IMR-90 (cell line): ENCODE measurements at regions not wholly inside any gene's neighbourhood (a gene's known extent, or its start where the extent isn't known, plus 50 kb on each side); places are given as distances from the start of the nearest gene placed in this dataset.
A peak's percentile ranks its signal among the peaks of the same experiment; 100 is the strongest.

Experiments
- ATAC-seq: fragments of 200-7000 bp; cut with Tn5 transposase; 2 replicates; pipeline ENCODE4 v1.9.1; 2020; ENCODE audit warnings: low read depth, mild to moderate bottlenecking, moderate library complexity
- BruUV-seq: library from RNA; stranded (reverse); fragments of 400-500 nt; replicated peaks from 2 replicates; lab custom pipeline; 2021; lab: Mats Ljungman, UMichigan
- CTCF ChIA-PET: fragments of 300-600 bp; formaldehyde crosslinking; extraction: SDS; loops from one replicate; lab custom pipeline; 2021; ENCODE audit warnings: antibody characterized with exemption; lab: Yijun Ruan, JAX
- POLR2A ChIA-PET: fragments of 300-600 bp; sonication (Branson Sonifier 250); formaldehyde crosslinking; loops from one replicate; lab custom pipeline; 2022; ENCODE audit warnings: antibody characterized with exemption; ENCODE audit not compliant: unreplicated experiment; lab: Charles Lee
- DNase-seq: peaks from one replicate; pipeline ENCODE4 v3.0.0; 2013
- H2AFZ ChIP-seq: replicated peaks from 2 replicates; pipeline ENCODE3; 2013; ENCODE audit warnings: low read length, mild to moderate bottlenecking; ENCODE audit not compliant: poor library complexity
- H2AK5ac ChIP-seq: 2 replicates; pipeline ENCODE4 v1.6.1; 2013; ENCODE audit warnings: low read depth, low read length, inconsistent platforms
- H2AK9ac ChIP-seq: replicated peaks from 2 replicates; pipeline ENCODE3; 2013; ENCODE audit warnings: mild to moderate bottlenecking, low read depth, low read length, moderate library complexity; ENCODE audit not compliant: poor library complexity
- H2BK120ac ChIP-seq: 2 replicates; pipeline ENCODE4 v1.6.1; 2013; ENCODE audit warnings: low read depth, low read length, inconsistent platforms
- H2BK15ac ChIP-seq: 3 replicates; pipeline ENCODE4 v1.6.1; 2013; ENCODE audit warnings: low read depth, low read length, inconsistent platforms
- H2BK20ac ChIP-seq: 2 replicates; pipeline ENCODE4 v1.6.1; 2013; ENCODE audit warnings: low read depth, mild to moderate bottlenecking, inconsistent platforms, low read length, moderate library complexity
- H2BK5ac ChIP-seq: 2 replicates; pipeline ENCODE4 v1.6.1; 2013; ENCODE audit warnings: mild to moderate bottlenecking, low read depth, low read length, inconsistent platforms; ENCODE audit not compliant: poor library complexity, severe bottlenecking
- H3K14ac ChIP-seq: replicated peaks from 2 replicates; pipeline ENCODE4 v1.6.1; 2013; ENCODE audit warnings: low read depth, low read length, inconsistent platforms
- H3K18ac ChIP-seq: 2 replicates; pipeline ENCODE4 v1.6.1; 2013; ENCODE audit warnings: low read depth, low read length, control low read depth
- H3K23ac ChIP-seq: 2 replicates; pipeline ENCODE4 v1.6.1; 2013; ENCODE audit warnings: low read depth, low read length, inconsistent platforms
- H3K27ac ChIP-seq: 2 replicates; pipeline ENCODE4 v1.5.1; 2013; ENCODE audit warnings: mild to moderate bottlenecking, control low read depth, low read length; ENCODE audit not compliant: insufficient read depth
- H3K27me3 ChIP-seq: 2 replicates; pipeline ENCODE4 v1.6.1; 2013; ENCODE audit warnings: low read length; ENCODE audit not compliant: control insufficient read depth, insufficient read depth
- H3K36me3 ChIP-seq: 2 replicates; pipeline ENCODE4 v1.6.1; 2013; ENCODE audit warnings: low read length, mixed read lengths; ENCODE audit not compliant: control insufficient read depth, insufficient read depth
- H3K4ac ChIP-seq: 2 replicates; pipeline ENCODE4 v1.6.1; 2013; ENCODE audit warnings: low read depth, low read length, inconsistent platforms
- H3K4me1 ChIP-seq: 2 replicates; pipeline ENCODE4 v1.6.1; 2013; ENCODE audit warnings: low read length, mixed read lengths; ENCODE audit not compliant: control insufficient read depth, insufficient read depth
- H3K4me2 ChIP-seq: 2 replicates; pipeline ENCODE4 v1.6.1; 2013; ENCODE audit warnings: low read depth, mild to moderate bottlenecking, control low read depth, low read length, moderate library complexity
- H3K4me3 ChIP-seq: 2 replicates; pipeline ENCODE4 v1.5.1; 2013; ENCODE audit warnings: low read depth, mild to moderate bottlenecking, control low read depth, low read length, moderate library complexity; ENCODE audit not compliant: insufficient read depth
- H3K56ac ChIP-seq: 2 replicates; pipeline ENCODE4 v1.6.1; 2013; ENCODE audit warnings: low read length, inconsistent platforms; ENCODE audit not compliant: insufficient read depth; ENCODE audit errors: extremely low read depth
- H3K79me1 ChIP-seq, 2 experiments: 2 replicates each; pipeline ENCODE4 v1.6.1; 2013; ENCODE audit warnings: low read length in 2 of 2, inconsistent platforms in 1 of 2, low read depth in 1 of 2
- H3K9ac ChIP-seq: 2 replicates; pipeline ENCODE4 v1.6.1; 2013; ENCODE audit warnings: low read depth, low read length, control low read depth
- H3K9me1 ChIP-seq: 2 replicates; pipeline ENCODE4 v1.6.1; 2013; ENCODE audit warnings: low read length, inconsistent platforms; ENCODE audit not compliant: insufficient read depth
- H3K9me3 ChIP-seq: 2 replicates; pipeline ENCODE4 v1.6.1; 2013; ENCODE audit warnings: low read length; ENCODE audit not compliant: control insufficient read depth, insufficient read depth
- H4K20me1 ChIP-seq: 2 replicates; pipeline ENCODE4 v1.6.1; 2013; ENCODE audit warnings: low read length, inconsistent platforms; ENCODE audit not compliant: insufficient read depth
- H4K5ac ChIP-seq: 2 replicates; pipeline ENCODE4 v1.6.1; 2013; ENCODE audit warnings: mild to moderate bottlenecking, low read depth, low read length, control low read depth
- H4K8ac ChIP-seq, 2 experiments: 2 replicates each; pipeline ENCODE4 v1.6.1; 2013; ENCODE audit warnings: low read depth in 2 of 2, low read length in 2 of 2, control low read depth in 1 of 2, inconsistent platforms in 1 of 2
- H4K91ac ChIP-seq: 2 replicates; pipeline ENCODE4 v1.6.1; 2013; ENCODE audit warnings: low read depth, low read length, inconsistent platforms; ENCODE audit not compliant: insufficient read depth
- BHLHE40 ChIP-seq: fragments of 150-350 bp; IDR thresholded peaks from 2 replicates; pipeline ENCODE4 v1.6.1; 2016; ENCODE audit warnings: mild to moderate bottlenecking, low read depth, low read length
- CEBPB ChIP-seq: IDR thresholded peaks from 2 replicates; pipeline ENCODE4 v1.6.1; 2012; ENCODE audit warnings: low read depth, low read length, improper control_type of control experiment
- CHD1 ChIP-seq: IDR thresholded peaks from 2 replicates; pipeline ENCODE4 v1.6.1; 2012; ENCODE audit warnings: low read depth, low read length, improper control_type of control experiment
- FOS ChIP-seq: fragments of 150-350 bp; IDR thresholded peaks from 2 replicates; pipeline ENCODE4 v1.6.1; 2016; ENCODE audit warnings: low read depth, low read length
- MAFK ChIP-seq: IDR thresholded peaks from 2 replicates; pipeline ENCODE4 v1.6.1; 2012; ENCODE audit warnings: low read depth, low read length, improper control_type of control experiment
- MAZ ChIP-seq: IDR thresholded peaks from 2 replicates; pipeline ENCODE4 v1.6.1; 2012; ENCODE audit warnings: low read depth, mild to moderate bottlenecking, low read length, improper control_type of control experiment, moderate library complexity, borderline replicate concordance
- MXI1 ChIP-seq: IDR thresholded peaks from 2 replicates; pipeline ENCODE4 v1.6.1; 2012; ENCODE audit warnings: low read depth, mild to moderate bottlenecking, low read length, moderate library complexity, borderline replicate concordance
- NFE2L2 ChIP-seq: fragments of 150-350 bp; IDR thresholded peaks from 2 replicates; pipeline ENCODE4 v1.6.1; 2016; ENCODE audit warnings: low read depth, mild to moderate bottlenecking, low read length
- POLR2A ChIP-seq: IDR thresholded peaks from 2 replicates; pipeline ENCODE4 v1.6.1; 2012; ENCODE audit warnings: mild to moderate bottlenecking, low read depth, low read length
- RAD21 ChIP-seq: IDR thresholded peaks from 2 replicates; pipeline ENCODE4 v1.6.1; 2012; ENCODE audit warnings: low read length, improper control_type of control experiment
- RCOR1 ChIP-seq: IDR thresholded peaks from 2 replicates; pipeline ENCODE4 v1.6.1; 2012; ENCODE audit warnings: mild to moderate bottlenecking, low read length, improper control_type of control experiment; ENCODE audit not compliant: insufficient replicate concordance
- RFX5 ChIP-seq: IDR thresholded peaks from 2 replicates; pipeline ENCODE4 v1.8.0; 2012; ENCODE audit warnings: low read depth, mild to moderate bottlenecking, low read length, moderate library complexity
- SMC3 ChIP-seq: fragments of 150-350 bp; IDR thresholded peaks from 2 replicates; pipeline ENCODE4 v1.6.1; 2016; ENCODE audit warnings: low read depth, mild to moderate bottlenecking, antibody characterized with exemption, low read length, moderate library complexity
- WGBS, 2 experiments: methylation state at CpG; one replicate each; pipeline versions ENCODE4 v1.1.5 to v1.1.7; 2013; ENCODE audit warnings: missing lambda C conversion rate in 2 of 2; ENCODE audit not compliant: insufficient read length in 1 of 2; ENCODE audit errors: extremely low coverage in 2 of 2; 5-methylcytosine and 5-hydroxymethylcytosine counted together
- dilution Hi-C: fragments of 300-500 bp; cut with HindIII; formaldehyde crosslinking; loops from one replicate; pipeline ENCODE4 v1.14.3; 2018; ENCODE audit warnings: low sequenced_read_pairs; ENCODE audit not compliant: unreplicated experiment
- in situ Hi-C: fragments of 300-500 bp; cut with MboI; formaldehyde crosslinking; loops from 3 replicates; pipeline ENCODE4 v1.14.3; 2019; ENCODE audit warnings: low sequenced_read_pairs, inconsistent platforms, mixed read lengths
- intact Hi-C: fragments of 100-400 bp; cut with micrococcal nuclease; formaldehyde crosslinking; loops from 2 replicates; pipeline ENCODE4 v1.10.0; 2022
- TF ChIP-seq, protein P1 (sequence below): fragments of 150-350 bp; IDR thresholded peaks from 2 replicates; pipeline ENCODE4 v1.6.1; 2016; ENCODE audit warnings: low read depth, mild to moderate bottlenecking, low read length, moderate library complexity, borderline replicate concordance
- TF ChIP-seq, protein P2 (sequence below): conservative IDR thresholded peaks from 2 replicates; pipeline ENCODE4 v1.5.1; 2012; ENCODE audit warnings: mild to moderate bottlenecking, low read depth, low read length, improper control_type of control experiment
- TF ChIP-seq, protein P3 (sequence below): fragments of 150-350 bp; IDR thresholded peaks from 2 replicates; pipeline ENCODE4 v1.6.1; 2017; ENCODE audit warnings: mild to moderate bottlenecking, antibody characterized with exemption, low read length, low read depth

DNA sequence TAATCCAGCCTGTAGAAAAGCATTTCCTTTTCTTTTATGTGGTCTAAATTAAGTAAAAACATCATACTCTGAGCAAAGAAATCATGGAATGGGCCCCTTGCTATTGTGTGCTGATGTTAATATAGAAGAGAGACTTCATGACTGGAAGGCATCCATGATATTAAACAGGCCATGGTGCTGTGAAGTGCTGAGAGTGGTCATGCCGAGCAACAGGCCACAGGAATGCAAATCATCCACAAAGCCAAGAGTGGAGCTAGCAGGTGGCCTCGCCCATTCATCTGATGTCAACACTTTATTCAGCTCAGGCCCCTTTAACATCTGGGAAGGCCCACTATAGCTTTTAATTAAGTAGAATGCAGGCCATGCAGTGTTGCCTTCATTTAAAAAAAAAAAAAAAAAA is 115.2 kb upstream of the HMGCLL1 start:
- ChIA-PET POLR2A (interaction anchor here (0.6 kb wide), 2 partner anchors 181 to 233 kb away, joined by 6 to 11 read pairs; no protein-coding TSS in a partner anchor), CTCF (interaction anchor here (0.6 to 0.8 kb wide), 2 partner anchors 247 to 1378 kb away, joined by 4 to 5 read pairs; no protein-coding TSS in a partner anchor)
- Histone ChIP-seq H3K4ac (no peak overlapping the region), H3K9ac (no peak overlapping the region), H3K36me3 (no peaks in the 10 kb centered on the region), H3K4me1 (peaks cover 2% of the 10 kb centered on the region; the same call in 1 of the 2 replicates), H3K18ac (no peak overlapping the region), H2AFZ (no peak overlapping the region), H2BK120ac (no peak overlapping the region), H3K9me3 (no peaks in the 10 kb centered on the region), H3K56ac (no peak overlapping the region), H4K20me1 (no peaks in the 10 kb centered on the region), H3K4me2 (no peak overlapping the region), H3K4me3 (no peak overlapping the region), H2AK9ac (no peak overlapping the region), H4K91ac (no peak overlapping the region), H3K9me1 (no peaks in the 10 kb centered on the region), H4K8ac (no peak overlapping the region), H3K79me1 (no peaks in the 10 kb centered on the region), H2AK5ac (no peak overlapping the region), H2BK5ac (no peak overlapping the region), H4K5ac (no peak overlapping the region), H2BK20ac (no peak overlapping the region), H3K14ac (no peak overlapping the region), H3K27me3 (no peaks in the 10 kb centered on the region), H3K27ac (no peak overlapping the region), H2BK15ac (no peak overlapping the region), H3K23ac (no peak overlapping the region)
- DNase-seq (peak; percentile 78), ATAC-seq (peak; percentile 96)
- no CpG with 5 or more reads among the region's 2 CpGs for WGBS, 2 experiments
- intact Hi-C loops, result no loop called here
- in situ Hi-C loops, result no loop called here
- TF ChIP-seq POLR2A, result no peak
- no peak for TF ChIP-seq RCOR1
- no peak for TF ChIP-seq NFE2L2
- no peak for TF ChIP-seq RFX5
- no peak for TF ChIP-seq MAZ
- no peak for TF ChIP-seq BHLHE40
- TF ChIP-seq, protein P1, sequence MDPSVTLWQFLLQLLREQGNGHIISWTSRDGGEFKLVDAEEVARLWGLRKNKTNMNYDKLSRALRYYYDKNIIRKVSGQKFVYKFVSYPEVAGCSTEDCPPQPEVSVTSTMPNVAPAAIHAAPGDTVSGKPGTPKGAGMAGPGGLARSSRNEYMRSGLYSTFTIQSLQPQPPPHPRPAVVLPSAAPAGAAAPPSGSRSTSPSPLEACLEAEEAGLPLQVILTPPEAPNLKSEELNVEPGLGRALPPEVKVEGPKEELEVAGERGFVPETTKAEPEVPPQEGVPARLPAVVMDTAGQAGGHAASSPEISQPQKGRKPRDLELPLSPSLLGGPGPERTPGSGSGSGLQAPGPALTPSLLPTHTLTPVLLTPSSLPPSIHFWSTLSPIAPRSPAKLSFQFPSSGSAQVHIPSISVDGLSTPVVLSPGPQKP, result no peak
- TF ChIP-seq MAFK, result no peak
- TF ChIP-seq CHD1, result no peak
- TF ChIP-seq, protein P2, sequence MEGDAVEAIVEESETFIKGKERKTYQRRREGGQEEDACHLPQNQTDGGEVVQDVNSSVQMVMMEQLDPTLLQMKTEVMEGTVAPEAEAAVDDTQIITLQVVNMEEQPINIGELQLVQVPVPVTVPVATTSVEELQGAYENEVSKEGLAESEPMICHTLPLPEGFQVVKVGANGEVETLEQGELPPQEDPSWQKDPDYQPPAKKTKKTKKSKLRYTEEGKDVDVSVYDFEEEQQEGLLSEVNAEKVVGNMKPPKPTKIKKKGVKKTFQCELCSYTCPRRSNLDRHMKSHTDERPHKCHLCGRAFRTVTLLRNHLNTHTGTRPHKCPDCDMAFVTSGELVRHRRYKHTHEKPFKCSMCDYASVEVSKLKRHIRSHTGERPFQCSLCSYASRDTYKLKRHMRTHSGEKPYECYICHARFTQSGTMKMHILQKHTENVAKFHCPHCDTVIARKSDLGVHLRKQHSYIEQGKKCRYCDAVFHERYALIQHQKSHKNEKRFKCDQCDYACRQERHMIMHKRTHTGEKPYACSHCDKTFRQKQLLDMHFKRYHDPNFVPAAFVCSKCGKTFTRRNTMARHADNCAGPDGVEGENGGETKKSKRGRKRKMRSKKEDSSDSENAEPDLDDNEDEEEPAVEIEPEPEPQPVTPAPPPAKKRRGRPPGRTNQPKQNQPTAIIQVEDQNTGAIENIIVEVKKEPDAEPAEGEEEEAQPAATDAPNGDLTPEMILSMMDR, result no peak
- TF ChIP-seq, protein P3, sequence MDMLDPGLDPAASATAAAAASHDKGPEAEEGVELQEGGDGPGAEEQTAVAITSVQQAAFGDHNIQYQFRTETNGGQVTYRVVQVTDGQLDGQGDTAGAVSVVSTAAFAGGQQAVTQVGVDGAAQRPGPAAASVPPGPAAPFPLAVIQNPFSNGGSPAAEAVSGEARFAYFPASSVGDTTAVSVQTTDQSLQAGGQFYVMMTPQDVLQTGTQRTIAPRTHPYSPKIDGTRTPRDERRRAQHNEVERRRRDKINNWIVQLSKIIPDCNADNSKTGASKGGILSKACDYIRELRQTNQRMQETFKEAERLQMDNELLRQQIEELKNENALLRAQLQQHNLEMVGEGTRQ, result no peak
- no peak for TF ChIP-seq FOS
- TF ChIP-seq CEBPB, result no peak
- TF ChIP-seq MXI1, result no peak
- no peak for TF ChIP-seq SMC3
- no peak for TF ChIP-seq RAD21
- no TSS peak for BruUV-seq
- dilution Hi-C loops, result no loop called here
